ENCODE measurements at regions not wholly inside any gene's neighbourhood (a gene's known extent, or its start where the extent isn't known, plus 50 kb on each side); places are given as distances from the start of the nearest gene placed in this dataset.
"Not testable (repeated sequence)": the region's sequence is repeated elsewhere in the genome, so short reads cannot be mapped to it uniquely, and the experiment has no call there.

GRCh38 chr5:34447424-34447823, 208.7 kb upstream of the RAI14 start:
- no peak for DNase-seq (ENCODE audit: low read depth)

GRCh38 chr5:34449639-34450038, 206.5 kb upstream of the RAI14 start:
- DNase-seq (ENCODE audit: low read depth): no peak

- DNase-seq (ENCODE audit: low read depth): no peak
These were observed 205.8 kb upstream of the RAI14 start for GRCh38 chr5:34450338-34450737.

GRCh38 chr5:34452170-34452828, 203.8 kb upstream of the RAI14 start:
- DNase-seq (ENCODE audit: low read depth): no peak

GRCh38 chr5:34455098-34455497, 201.0 kb upstream of the RAI14 start:
- DNase-seq (ENCODE audit: low read depth): no peak

- no peak for DNase-seq (ENCODE audit: low read depth)
These were observed 196.2 kb upstream of the RAI14 start for GRCh38 chr5:34459908-34460307.

GRCh38 chr5:34460496-34460895, 195.6 kb upstream of the RAI14 start:
- no peak for DNase-seq (ENCODE audit: low read depth)

- no peak for DNase-seq (ENCODE audit: low read depth)
These were observed 191.3 kb upstream of the RAI14 start for GRCh38 chr5:34464829-34465228.

GRCh38 chr5:34465301-34465700, 190.8 kb upstream of the RAI14 start:
- DNase-seq (ENCODE audit: low read depth): not testable (repeated sequence)

GRCh38 chr5:34466519-34467388, 189.4 kb upstream of the RAI14 start:
- not testable (repeated sequence) for DNase-seq (ENCODE audit: low read depth)

GRCh38 chr5:34467436-34467835, 188.7 kb upstream of the RAI14 start:
- no peak for DNase-seq (ENCODE audit: low read depth)

GRCh38 chr5:34467984-34468383, 188.1 kb upstream of the RAI14 start:
- not testable (repeated sequence) for DNase-seq (ENCODE audit: low read depth)

- DNase-seq (ENCODE audit: low read depth): no peak
These were observed 186.2 kb upstream of the RAI14 start for GRCh38 chr5:34469971-34470370.

- DNase-seq (ENCODE audit: low read depth): no peak
These were observed 181.5 kb upstream of the RAI14 start for GRCh38 chr5:34474573-34475021.

- DNase-seq (ENCODE audit: low read depth): no peak
These were observed 180.7 kb upstream of the RAI14 start for GRCh38 chr5:34475249-34475966.

GRCh38 chr5:34476941-34477565, 179.1 kb upstream of the RAI14 start:
- no peak for DNase-seq (ENCODE audit: low read depth)

- no peak for DNase-seq (ENCODE audit: low read depth)
These were observed 175.2 kb upstream of the RAI14 start for GRCh38 chr5:34480810-34481528.

- DNase-seq (ENCODE audit: low read depth): no peak
These were observed 172.6 kb upstream of the RAI14 start for GRCh38 chr5:34483442-34484033.

GRCh38 chr5:34484216-34484920, 171.8 kb upstream of the RAI14 start:
- no peak for DNase-seq (ENCODE audit: low read depth)

GRCh38 chr5:34485768-34486030, 170.4 kb upstream of the RAI14 start:
- DNase-seq (ENCODE audit: low read depth): no peak
